ENCODE measurements at regions not wholly inside any gene's neighbourhood (a gene's known extent, or its start where the extent isn't known, plus 50 kb on each side); places are given as distances from the start of the nearest gene placed in this dataset.

DNA sequence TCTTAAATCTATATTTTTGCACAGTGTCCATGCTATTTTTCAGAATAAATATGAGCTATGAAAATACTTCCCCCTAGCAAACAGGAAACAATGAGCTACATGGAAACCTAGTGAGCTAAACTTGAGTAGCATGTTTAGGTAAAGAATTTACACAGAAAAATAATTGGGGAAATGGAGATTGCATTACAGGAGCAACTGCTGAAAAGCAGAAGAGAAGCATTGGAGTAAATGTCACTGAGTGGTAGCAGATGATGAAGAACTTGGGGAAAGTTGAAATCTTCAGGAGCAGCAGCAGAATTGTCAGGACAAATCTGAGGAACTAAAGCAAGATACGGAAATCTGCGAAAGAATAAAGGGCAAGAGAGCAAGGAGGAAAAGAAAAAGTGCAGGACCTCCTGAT, 610.3 kb downstream of the TLE1 start:
- Histone ChIP-seq H3K4me1 (ENCODE audit: control insufficient read depth, insufficient read depth, low read length, poor library complexity, severe bottlenecking) (no peaks in the 10 kb centered on the region), H3K27me3 (replicated peaks; ENCODE audit: control insufficient read depth, insufficient read depth, low read length, poor library complexity, severe bottlenecking) (no peaks in the 10 kb centered on the region), H3K4me3 (ENCODE audit: insufficient read depth, low read depth, low read length, poor library complexity, severe bottlenecking) (no peak overlapping the region), H3K9me3 (ENCODE audit: control insufficient read depth, low read length) (peaks cover 5% of the 10 kb centered on the region), H3K27ac (ENCODE audit: insufficient read depth, low read length, poor library complexity, severe bottlenecking) (no peak overlapping the region), H3K36me3 (ENCODE audit: control insufficient read depth, insufficient read depth, low read length) (no peaks in the 10 kb centered on the region)
- no peak for DNase-seq

DNA sequence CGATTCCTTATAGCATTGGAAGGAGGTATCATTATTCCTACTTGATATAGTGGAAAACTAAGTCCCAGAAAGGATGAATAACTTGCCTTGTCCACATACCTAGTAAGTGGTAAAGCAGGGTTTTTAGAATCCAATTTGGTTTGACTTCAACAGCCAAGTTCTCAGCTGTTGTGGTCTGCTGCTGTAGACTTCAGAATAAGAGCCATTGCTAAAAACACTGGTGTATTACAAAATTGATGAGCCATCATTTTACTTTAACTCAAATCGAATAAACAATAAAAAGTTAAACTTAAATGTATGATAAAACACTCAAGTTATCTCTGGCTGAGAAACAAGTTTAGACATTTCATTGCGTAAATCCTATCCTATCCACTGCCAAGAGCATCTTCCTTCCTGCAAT, 610.8 kb downstream of the TLE1 start:
- Histone ChIP-seq H3K36me3 (ENCODE audit: control insufficient read depth, insufficient read depth, low read length) (no peaks in the 10 kb centered on the region), H3K9me3 (ENCODE audit: control insufficient read depth, low read length) (peaks cover 5% of the 10 kb centered on the region), H3K4me1 (ENCODE audit: control insufficient read depth, insufficient read depth, low read length, poor library complexity, severe bottlenecking) (no peaks in the 10 kb centered on the region), H3K4me3 (ENCODE audit: insufficient read depth, low read depth, low read length, poor library complexity, severe bottlenecking) (no peak overlapping the region), H3K27ac (ENCODE audit: insufficient read depth, low read length, poor library complexity, severe bottlenecking) (no peak overlapping the region), H3K27me3 (replicated peaks; ENCODE audit: control insufficient read depth, insufficient read depth, low read length, poor library complexity, severe bottlenecking) (no peaks in the 10 kb centered on the region)
- no peak for DNase-seq

DNA sequence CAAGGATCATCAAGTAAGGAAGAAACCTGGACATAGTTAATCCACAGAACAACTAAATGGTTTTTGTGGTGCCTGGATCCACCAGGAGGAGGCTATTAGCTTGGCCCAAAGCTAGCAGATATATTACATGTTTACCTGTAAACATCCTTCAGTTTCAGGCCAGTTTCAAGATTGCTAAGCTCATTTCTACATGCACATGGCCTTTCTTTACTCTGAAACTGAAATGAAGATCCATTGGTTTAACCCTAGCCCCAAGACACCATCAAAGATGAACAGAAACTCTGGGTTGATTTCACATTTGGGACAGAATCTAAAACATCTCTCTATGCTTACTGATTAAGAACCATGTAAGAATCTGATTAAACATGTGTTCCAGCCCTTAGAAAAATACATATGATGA, 611.8 kb downstream of the TLE1 start:
- H3K27me3 ChIP-seq (replicated peaks; ENCODE audit: control insufficient read depth, insufficient read depth, low read length, poor library complexity, severe bottlenecking) = no peaks in the 10 kb centered on the region
- no peak for DNase-seq

DNA sequence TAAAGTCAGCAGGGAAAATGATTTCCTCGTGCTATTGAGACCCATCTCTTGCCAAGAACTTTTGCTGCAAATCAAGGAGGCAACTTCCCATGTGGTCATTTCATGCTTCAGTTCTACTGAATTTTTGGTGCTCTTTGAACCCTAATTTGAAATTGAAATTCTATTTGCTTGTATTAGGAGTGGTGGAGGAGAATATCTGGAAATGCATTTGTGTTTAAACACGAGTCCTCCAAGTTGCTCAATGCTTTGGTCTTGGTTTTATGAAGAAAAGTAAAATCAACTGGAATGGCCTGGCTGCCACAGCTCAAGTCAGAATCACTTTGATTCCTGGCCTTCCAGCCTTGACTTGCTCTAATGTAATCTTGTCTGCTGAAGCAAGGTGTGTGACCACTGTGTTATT, 613.2 kb downstream of the TLE1 start:
- Histone ChIP-seq H3K4me3 (ENCODE audit: insufficient read depth, low read depth, low read length, poor library complexity, severe bottlenecking) (no peak overlapping the region), H3K36me3 (ENCODE audit: control insufficient read depth, insufficient read depth, low read length) (no peaks in the 10 kb centered on the region), H3K9me3 (ENCODE audit: control insufficient read depth, low read length) (no peaks in the 10 kb centered on the region), H3K4me1 (ENCODE audit: control insufficient read depth, insufficient read depth, low read length, poor library complexity, severe bottlenecking) (no peaks in the 10 kb centered on the region), H3K27ac (ENCODE audit: insufficient read depth, low read length, poor library complexity, severe bottlenecking) (no peak overlapping the region), H3K27me3 (replicated peaks; ENCODE audit: control insufficient read depth, insufficient read depth, low read length, poor library complexity, severe bottlenecking) (no peaks in the 10 kb centered on the region)
- DNase-seq = no peak

More for the DNA sequence above, 611.8 kb downstream of the TLE1 start:
- Histone ChIP-seq H3K9me3 (ENCODE audit: control insufficient read depth, low read length) (peaks cover 5% of the 10 kb centered on the region), H3K36me3 (ENCODE audit: control insufficient read depth, insufficient read depth, low read length) (no peaks in the 10 kb centered on the region), H3K4me3 (ENCODE audit: insufficient read depth, low read depth, low read length, poor library complexity, severe bottlenecking) (no peak overlapping the region), H3K27ac (ENCODE audit: insufficient read depth, low read length, poor library complexity, severe bottlenecking) (no peak overlapping the region), H3K4me1 (ENCODE audit: control insufficient read depth, insufficient read depth, low read length, poor library complexity, severe bottlenecking) (no peaks in the 10 kb centered on the region)

DNA sequence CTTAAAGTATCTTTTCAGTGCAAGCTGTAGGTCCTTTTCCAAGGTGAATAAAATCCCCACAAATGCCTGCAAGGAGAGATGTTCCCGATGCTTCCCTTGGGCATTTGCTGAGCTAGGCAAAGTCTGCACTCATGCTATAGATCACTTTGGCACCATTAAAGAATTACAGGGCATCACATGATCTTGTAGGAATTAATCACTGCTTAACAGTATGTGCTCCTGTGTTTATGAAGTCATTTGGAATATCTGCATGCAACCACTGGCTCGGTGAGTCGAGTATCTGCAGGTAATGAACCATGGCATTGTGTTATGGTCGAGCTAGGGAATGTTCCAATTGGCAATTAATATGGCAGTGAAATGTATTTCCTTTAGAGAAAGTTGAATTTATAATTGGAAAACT, 615.1 kb downstream of the TLE1 start:
- H3K4me1 ChIP-seq (ENCODE audit: control insufficient read depth, insufficient read depth, low read length, poor library complexity, severe bottlenecking) = no peaks in the 10 kb centered on the region
- H3K36me3 ChIP-seq (ENCODE audit: control insufficient read depth, insufficient read depth, low read length) = no peaks in the 10 kb centered on the region
- no peak overlapping the region for H3K4me3 ChIP-seq (ENCODE audit: insufficient read depth, low read depth, low read length, poor library complexity, severe bottlenecking)
- H3K9me3 ChIP-seq (ENCODE audit: control insufficient read depth, low read length) = no peaks in the 10 kb centered on the region
- no peaks in the 10 kb centered on the region for H3K27me3 ChIP-seq (replicated peaks; ENCODE audit: control insufficient read depth, insufficient read depth, low read length, poor library complexity, severe bottlenecking)
- no peak for DNase-seq
- H3K27ac ChIP-seq (ENCODE audit: insufficient read depth, low read length, poor library complexity, severe bottlenecking) = no peak overlapping the region

- DNase-seq = no peak
- no peaks in the 10 kb centered on the region for H3K36me3 ChIP-seq (ENCODE audit: control insufficient read depth, insufficient read depth, low read length)
Measured at GRCh38 chr9:81073821-81074220, 615.5 kb downstream of the TLE1 start.

DNA sequence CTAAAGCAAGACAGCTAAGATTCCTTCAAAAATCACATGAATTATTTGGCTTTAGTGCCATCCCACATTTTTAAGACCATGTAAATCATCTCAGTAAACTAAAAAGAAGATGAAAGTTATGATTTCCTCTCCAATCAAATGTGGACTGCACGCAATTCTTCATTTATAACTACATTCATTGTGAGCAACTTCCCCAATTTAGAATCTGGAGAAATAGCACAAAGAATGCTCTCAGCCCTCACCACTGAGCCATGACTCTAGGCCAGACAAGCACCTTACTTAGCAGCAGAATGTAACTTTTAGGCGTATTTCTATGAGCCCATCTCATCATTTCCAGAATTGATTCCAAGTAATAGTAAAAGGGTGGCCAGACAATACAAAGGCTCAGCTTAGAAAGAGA, 616.6 kb downstream of the TLE1 start:
- no peaks in the 10 kb centered on the region for H3K4me1 ChIP-seq (ENCODE audit: control insufficient read depth, insufficient read depth, low read length, poor library complexity, severe bottlenecking)
- no peak for DNase-seq
- H3K36me3 ChIP-seq (ENCODE audit: control insufficient read depth, insufficient read depth, low read length) = no peaks in the 10 kb centered on the region
- no peak overlapping the region for H3K27ac ChIP-seq (ENCODE audit: insufficient read depth, low read length, poor library complexity, severe bottlenecking)
- no peaks in the 10 kb centered on the region for H3K27me3 ChIP-seq (replicated peaks; ENCODE audit: control insufficient read depth, insufficient read depth, low read length, poor library complexity, severe bottlenecking)
- no peak overlapping the region for H3K4me3 ChIP-seq (ENCODE audit: insufficient read depth, low read depth, low read length, poor library complexity, severe bottlenecking)
- H3K9me3 ChIP-seq (ENCODE audit: control insufficient read depth, low read length) = no peaks in the 10 kb centered on the region

More at GRCh38 chr9:81073821-81074220, 615.5 kb downstream of the TLE1 start:
- Histone ChIP-seq H3K9me3 (ENCODE audit: control insufficient read depth, low read length) (no peaks in the 10 kb centered on the region), H3K27ac (ENCODE audit: insufficient read depth, low read length, poor library complexity, severe bottlenecking) (no peak overlapping the region), H3K4me3 (ENCODE audit: insufficient read depth, low read depth, low read length, poor library complexity, severe bottlenecking) (no peak overlapping the region), H3K4me1 (ENCODE audit: control insufficient read depth, insufficient read depth, low read length, poor library complexity, severe bottlenecking) (no peaks in the 10 kb centered on the region), H3K27me3 (replicated peaks; ENCODE audit: control insufficient read depth, insufficient read depth, low read length, poor library complexity, severe bottlenecking) (no peaks in the 10 kb centered on the region)

DNA sequence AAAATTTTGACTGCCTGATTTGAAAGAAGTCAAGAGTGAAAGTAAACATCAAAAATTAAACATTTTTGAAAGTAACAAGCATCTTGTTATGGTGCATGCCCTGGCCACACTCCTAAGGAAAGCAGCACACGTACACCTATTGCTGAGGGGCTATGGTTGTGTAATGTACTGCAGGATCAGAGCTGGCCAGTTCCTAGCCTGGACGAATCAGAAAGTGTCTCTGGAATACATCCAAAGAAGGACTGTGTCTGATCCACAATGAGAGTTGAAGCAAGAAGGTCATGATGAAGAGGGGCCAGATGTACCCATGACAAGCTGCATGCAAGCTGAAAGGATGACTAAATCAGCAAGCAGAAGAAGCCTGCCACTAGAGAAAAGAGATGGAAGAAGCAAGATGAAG, 618.2 kb downstream of the TLE1 start:
- no peak overlapping the region for H3K27ac ChIP-seq (ENCODE audit: insufficient read depth, low read length, poor library complexity, severe bottlenecking)
- H3K9me3 ChIP-seq (ENCODE audit: control insufficient read depth, low read length) = no peaks in the 10 kb centered on the region
- H3K36me3 ChIP-seq (ENCODE audit: control insufficient read depth, insufficient read depth, low read length) = no peaks in the 10 kb centered on the region
- no peaks in the 10 kb centered on the region for H3K27me3 ChIP-seq (replicated peaks; ENCODE audit: control insufficient read depth, insufficient read depth, low read length, poor library complexity, severe bottlenecking)
- no peak for DNase-seq
- no peaks in the 10 kb centered on the region for H3K4me1 ChIP-seq (ENCODE audit: control insufficient read depth, insufficient read depth, low read length, poor library complexity, severe bottlenecking)
- H3K4me3 ChIP-seq (ENCODE audit: insufficient read depth, low read depth, low read length, poor library complexity, severe bottlenecking) = no peak overlapping the region

DNA sequence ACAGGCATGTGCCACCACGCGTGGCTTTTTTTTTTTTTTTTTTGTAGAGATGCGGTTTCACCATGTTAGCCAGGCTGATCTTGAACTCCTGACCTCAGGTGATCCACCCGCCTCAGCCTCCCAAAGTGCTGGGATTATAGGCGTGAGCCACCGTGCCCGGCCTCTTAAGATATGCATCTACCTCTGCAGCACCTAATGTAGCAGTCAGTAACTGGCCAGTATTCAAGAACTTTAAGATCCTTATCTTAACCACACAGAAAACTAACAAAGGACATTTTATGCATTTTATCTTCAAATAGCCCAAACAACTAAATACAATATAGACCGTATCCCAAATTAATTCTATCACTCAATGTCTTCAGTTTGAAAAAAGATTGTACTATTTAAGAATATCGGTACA, 618.7 kb downstream of the TLE1 start:
- Histone ChIP-seq H3K9me3 (ENCODE audit: control insufficient read depth, low read length) (no peaks in the 10 kb centered on the region), H3K27ac (ENCODE audit: insufficient read depth, low read length, poor library complexity, severe bottlenecking) (no peak overlapping the region), H3K36me3 (ENCODE audit: control insufficient read depth, insufficient read depth, low read length) (no peaks in the 10 kb centered on the region), H3K27me3 (replicated peaks; ENCODE audit: control insufficient read depth, insufficient read depth, low read length, poor library complexity, severe bottlenecking) (no peaks in the 10 kb centered on the region), H3K4me3 (ENCODE audit: insufficient read depth, low read depth, low read length, poor library complexity, severe bottlenecking) (no peak overlapping the region), H3K4me1 (ENCODE audit: control insufficient read depth, insufficient read depth, low read length, poor library complexity, severe bottlenecking) (no peaks in the 10 kb centered on the region)
- no peak for DNase-seq

DNA sequence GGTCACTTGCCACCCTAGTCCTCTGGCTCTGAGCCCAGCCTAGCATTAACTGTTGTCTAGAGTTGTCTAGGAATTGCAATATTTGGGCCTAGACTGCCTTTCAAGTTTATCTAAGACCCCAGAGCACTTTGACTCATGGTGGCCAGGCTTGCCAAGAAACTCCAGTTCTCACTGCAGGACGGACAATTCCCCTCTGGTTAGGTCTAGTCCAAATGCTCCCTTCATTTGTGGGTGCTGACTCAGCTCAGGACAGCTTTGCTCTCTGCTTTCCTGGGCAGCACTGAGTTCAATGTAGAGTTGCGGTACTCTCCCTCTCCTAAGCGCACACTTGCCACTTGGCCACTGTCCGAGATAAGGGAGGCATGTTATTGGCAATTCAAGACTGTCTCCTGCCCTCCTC, 619.4 kb downstream of the TLE1 start:
- Histone ChIP-seq H3K36me3 (ENCODE audit: control insufficient read depth, insufficient read depth, low read length) (no peaks in the 10 kb centered on the region), H3K27ac (ENCODE audit: insufficient read depth, low read length, poor library complexity, severe bottlenecking) (no peak overlapping the region), H3K27me3 (replicated peaks; ENCODE audit: control insufficient read depth, insufficient read depth, low read length, poor library complexity, severe bottlenecking) (no peaks in the 10 kb centered on the region), H3K9me3 (ENCODE audit: control insufficient read depth, low read length) (no peaks in the 10 kb centered on the region), H3K4me3 (ENCODE audit: insufficient read depth, low read depth, low read length, poor library complexity, severe bottlenecking) (no peak overlapping the region), H3K4me1 (ENCODE audit: control insufficient read depth, insufficient read depth, low read length, poor library complexity, severe bottlenecking) (no peaks in the 10 kb centered on the region)
- no peak for DNase-seq
